T-cell (primary cell): ENCODE measurements at regions not wholly inside any gene's neighbourhood (a gene's known extent, or its start where the extent isn't known, plus 50 kb on each side); places are given as distances from the start of the nearest gene placed in this dataset.

Experiments
- ATAC-seq, 4 experiments: fragments of 200-7000 bp in 3 of 4; fragments of 150-1000 bp in 1 of 4; cut with Tn5 transposase; replicated peaks in 1 of 4; 1 replicate in 3 of 4; 2 replicates in 1 of 4; pipeline ENCODE4 v1.10.0; 2021; ENCODE audit warnings: moderate library complexity in 3 of 4, mild to moderate bottlenecking in 2 of 4, moderate number of reproducible peaks in 1 of 4
- CTCF ChIA-PET, 2 donors: fragments of 300-600 bp; sonication (Branson Sonifier 250); formaldehyde crosslinking; loops; one replicate each; lab custom pipeline; 2022; ENCODE audit warnings: antibody characterized with exemption in 2 of 2; lab: Charles Lee
- POLR2A ChIA-PET, 2 donors: fragments of 300-600 bp; sonication (Branson Sonifier 250); formaldehyde crosslinking; loops; one replicate each; lab custom pipeline; 2022; ENCODE audit warnings: antibody characterized with exemption in 2 of 2; lab: Charles Lee
- DNase-seq, 35 experiments: peaks; one replicate each; pipeline versions ENCODE4 v3.0.0 to v3.0.0-alpha.2; 2013 to 2023
- H3K27ac ChIP-seq: one replicate; pipeline ENCODE4 v1.5.1; 2013; ENCODE audit warnings: low read length
- H3K27me3 ChIP-seq, 2 experiments: replicated peaks in 1 of 2; 1 replicate in 1 of 2; 2 replicates in 1 of 2; pipeline versions ENCODE4 v1.6.1 to v1.7.0; 2013; ENCODE audit warnings: low read length in 1 of 2, mixed read lengths in 1 of 2; ENCODE audit not compliant: control insufficient read depth in 2 of 2, insufficient read depth in 2 of 2; ENCODE audit errors: extremely low read depth in 1 of 2
- H3K36me3 ChIP-seq, 2 donors: 1 replicate in 1 of 2; 2 replicates in 1 of 2; pipeline versions ENCODE4 v1.6.1 to v1.7.0; 2013; ENCODE audit warnings: low read length in 1 of 2; ENCODE audit not compliant: control insufficient read depth in 2 of 2, insufficient read depth in 1 of 2; ENCODE audit errors: extremely low read depth in 1 of 2
- H3K4me1 ChIP-seq, 2 experiments: 1 replicate in 1 of 2; 2 replicates in 1 of 2; pipeline versions ENCODE4 v1.6.1 to v1.7.0; 2013; ENCODE audit warnings: low read length in 2 of 2, mixed read lengths in 1 of 2; ENCODE audit not compliant: insufficient read depth in 2 of 2, control insufficient read depth in 1 of 2; ENCODE audit errors: extremely low read depth in 1 of 2
- H3K4me3 ChIP-seq, 2 donors: 1 replicate in 1 of 2; 2 replicates in 1 of 2; pipeline versions ENCODE4 v1.5.1 to v1.7.0; 2013; ENCODE audit warnings: mild to moderate bottlenecking in 2 of 2, low read length in 1 of 2, moderate library complexity in 1 of 2; ENCODE audit not compliant: control insufficient read depth in 1 of 2; ENCODE audit errors: extremely low read depth in 1 of 2
- H3K9me3 ChIP-seq: 2 replicates; pipeline ENCODE4 v1.7.0; 2013
- H3K27ac Mint-ChIP-seq, 2 donors: one replicate each; pipeline ENCODE4 v1.8.0; 2020 to 2021; ENCODE audit warnings: mild to moderate bottlenecking in 2 of 2, mixed read lengths in 2 of 2
- H3K27me3 Mint-ChIP-seq, 2 donors: one replicate each; pipeline ENCODE4 v1.8.0; 2021 to 2022; ENCODE audit warnings: mixed read lengths in 2 of 2
- H3K36me3 Mint-ChIP-seq: one replicate; pipeline ENCODE4 v1.8.0; 2021; ENCODE audit warnings: mixed read lengths
- H3K4me1 Mint-ChIP-seq, 3 donors: one replicate each; pipeline ENCODE4 v1.8.0; 2020 to 2022; ENCODE audit warnings: mixed read lengths in 3 of 3, mild to moderate bottlenecking in 1 of 3
- H3K4me3 Mint-ChIP-seq, 3 donors: one replicate each; pipeline ENCODE4 v1.8.0; 2020 to 2022; ENCODE audit warnings: mild to moderate bottlenecking in 3 of 3, mixed read lengths in 3 of 3, moderate library complexity in 3 of 3
- H3K9me3 Mint-ChIP-seq, 3 donors: one replicate each; pipeline ENCODE4 v1.8.0; 2020 to 2022; ENCODE audit warnings: mixed read lengths in 3 of 3
- WGBS: methylation state at CpG from one replicate; pipeline ENCODE4 v1.1.5; 2013; ENCODE audit warnings: missing lambda C conversion rate; ENCODE audit not compliant: insufficient coverage; 5-methylcytosine and 5-hydroxymethylcytosine counted together

DNA sequence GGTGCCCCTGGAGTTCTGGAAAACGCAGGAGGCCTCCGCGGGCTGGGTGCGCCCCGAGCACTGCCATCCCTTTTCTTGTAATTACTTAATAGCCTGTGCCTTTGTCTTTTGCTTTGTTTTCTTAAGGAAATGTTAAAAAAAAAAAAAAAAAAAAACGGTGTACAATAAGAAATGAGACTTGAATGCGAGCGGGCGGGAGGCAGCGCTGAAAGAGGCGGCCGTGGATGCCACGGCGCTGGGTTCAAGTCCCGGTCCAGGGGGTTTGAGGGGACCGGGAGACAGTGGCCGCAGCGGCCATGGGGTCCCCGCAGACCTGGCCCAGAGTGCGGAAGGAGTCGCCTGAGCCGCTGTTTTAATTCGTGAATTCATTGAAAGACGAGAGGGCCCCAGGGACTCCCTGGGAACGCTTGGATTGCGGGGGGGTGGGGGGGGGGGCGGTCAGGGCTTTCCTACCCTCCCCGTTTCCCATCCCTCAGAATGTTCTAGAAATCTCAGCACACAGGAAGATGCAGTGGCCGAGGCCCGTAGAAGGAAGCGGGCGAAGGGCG lies 349.2 kb upstream of the ARGLU1 start:
- Mint-ChIP-seq H3K27me3 (peaks cover 21 to 23% of the 10 kb centered on the region in 2 donors), H3K4me3 (peak overlapping the region; percentile 17 to 72 (median 72)), H3K27ac (no peak overlapping the region), H3K36me3 (no peaks in the 10 kb centered on the region), H3K9me3 (no peaks in the 10 kb centered on the region), H3K4me1 (peaks cover 11 to 16% (median 11%) of the 10 kb centered on the region in 3 donors)
- Histone ChIP-seq H3K27me3 (peaks cover 0 to 20% of the 10 kb centered on the region in 2 experiments), H3K4me3 (no peak overlapping the region), H3K27ac (no peak overlapping the region), H3K9me3 (no peaks in the 10 kb centered on the region), H3K36me3 (no peaks in the 10 kb centered on the region), H3K4me1 (peaks cover 2 to 12% of the 10 kb centered on the region in 2 experiments)
- POLR2A ChIA-PET = no interaction called here
- 54% methylated on average over 14 of the region's 33 CpGs for WGBS
- CTCF ChIA-PET = no interaction called here
- ATAC-seq = peak in 1 of 4 experiments; percentile 14
- no peak for DNase-seq

DNA sequence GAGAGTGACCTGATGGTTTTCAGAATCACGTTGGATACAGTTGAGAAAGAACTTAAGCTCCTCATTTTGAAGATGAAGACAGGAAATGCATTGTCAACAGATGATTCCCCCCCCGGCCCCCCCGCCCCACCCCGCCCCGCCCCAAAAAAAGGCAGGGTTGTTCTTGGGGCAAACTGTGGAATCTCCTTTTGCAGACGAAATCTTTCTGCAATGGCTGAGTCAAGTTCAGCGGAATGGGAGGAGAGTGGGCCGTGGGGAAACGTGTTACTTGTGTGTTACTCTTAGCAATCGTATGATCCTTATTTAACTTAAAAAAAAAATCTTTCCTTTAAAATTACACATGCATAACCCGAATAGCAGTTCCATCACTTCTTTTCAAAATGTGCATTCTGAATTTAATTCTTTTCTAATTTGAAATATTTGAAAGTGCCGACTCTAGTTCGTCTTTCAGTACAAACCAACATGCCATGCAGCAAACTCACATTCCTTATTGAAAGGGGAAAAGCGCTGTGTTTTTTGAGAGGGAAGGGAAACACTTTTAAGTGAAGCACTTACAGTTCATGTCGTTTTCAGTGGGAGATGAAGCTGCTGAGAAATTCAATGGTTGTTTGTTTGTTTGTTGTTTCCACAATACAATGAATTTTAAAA lies 348.5 kb upstream of the ARGLU1 start:
- no peaks in the 10 kb centered on the region for H3K36me3 Mint-ChIP-seq
- 82% methylated on average over 5 of the region's 15 CpGs for WGBS
- H3K27me3 ChIP-seq = peaks cover 0 to 20% of the 10 kb centered on the region in 2 experiments
- H3K27ac ChIP-seq = no peak overlapping the region
- H3K4me3 Mint-ChIP-seq = peak overlapping the region; percentile 17 to 72 (median 37)
- no peak overlapping the region for H3K27ac Mint-ChIP-seq
- H3K9me3 Mint-ChIP-seq = peaks cover 0 to 6% (median 0%) of the 10 kb centered on the region in 3 donors
- ChIA-PET POLR2A (no interaction called here), CTCF (no interaction called here)
- DNase-seq (no peak), ATAC-seq (no peak)
- peaks cover 11 to 16% (median 11%) of the 10 kb centered on the region in 3 donors for H3K4me1 Mint-ChIP-seq
- H3K36me3 ChIP-seq = no peaks in the 10 kb centered on the region
- peaks cover 2 to 12% of the 10 kb centered on the region in 2 experiments for H3K4me1 ChIP-seq
- H3K4me3 ChIP-seq = no peak overlapping the region
- H3K9me3 ChIP-seq = no peaks in the 10 kb centered on the region
- peaks cover 19 to 21% of the 10 kb centered on the region in 2 donors for H3K27me3 Mint-ChIP-seq

DNA sequence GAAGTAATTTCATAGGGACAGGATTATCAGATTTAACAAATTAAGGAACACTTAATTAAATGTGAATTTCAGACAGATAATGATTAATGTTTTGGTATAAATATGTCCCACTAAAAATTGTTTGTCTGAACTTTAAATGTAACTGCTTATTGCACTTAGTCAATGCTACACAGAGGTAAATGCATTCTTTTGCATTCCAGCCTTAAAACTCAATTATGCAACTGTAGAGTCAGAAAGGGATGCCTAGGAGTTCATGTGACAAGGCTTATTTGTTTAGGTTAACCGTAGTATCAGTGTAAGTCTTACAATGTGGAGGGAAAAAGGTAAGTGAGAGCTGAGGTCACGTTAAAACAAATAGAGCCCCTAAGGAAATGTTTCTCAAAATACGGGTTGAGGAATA lies 347.2 kb upstream of the ARGLU1 start:
- no peak overlapping the region for H3K27ac ChIP-seq
- peak overlapping the region in 1 of 3 donors; percentile 2 for H3K4me3 Mint-ChIP-seq
- ChIA-PET POLR2A (no interaction called here), CTCF (no interaction called here)
- H3K4me1 ChIP-seq = peaks cover 2 to 12% of the 10 kb centered on the region in 2 experiments
- no peak overlapping the region for H3K4me3 ChIP-seq
- no CpG with 5 or more reads among the region's 3 CpGs for WGBS
- ATAC-seq (no peak), DNase-seq (no peak)
- H3K9me3 Mint-ChIP-seq = peaks cover 0 to 6% (median 0%) of the 10 kb centered on the region in 3 donors
- H3K36me3 ChIP-seq = no peaks in the 10 kb centered on the region
- peaks cover 12 to 15% of the 10 kb centered on the region in 2 donors for H3K27me3 Mint-ChIP-seq
- peaks cover 11 to 16% (median 14%) of the 10 kb centered on the region in 3 donors for H3K4me1 Mint-ChIP-seq
- no peaks in the 10 kb centered on the region for H3K9me3 ChIP-seq
- peaks cover 0 to 20% of the 10 kb centered on the region in 2 experiments for H3K27me3 ChIP-seq
- no peaks in the 10 kb centered on the region for H3K36me3 Mint-ChIP-seq
- no peak overlapping the region for H3K27ac Mint-ChIP-seq

DNA sequence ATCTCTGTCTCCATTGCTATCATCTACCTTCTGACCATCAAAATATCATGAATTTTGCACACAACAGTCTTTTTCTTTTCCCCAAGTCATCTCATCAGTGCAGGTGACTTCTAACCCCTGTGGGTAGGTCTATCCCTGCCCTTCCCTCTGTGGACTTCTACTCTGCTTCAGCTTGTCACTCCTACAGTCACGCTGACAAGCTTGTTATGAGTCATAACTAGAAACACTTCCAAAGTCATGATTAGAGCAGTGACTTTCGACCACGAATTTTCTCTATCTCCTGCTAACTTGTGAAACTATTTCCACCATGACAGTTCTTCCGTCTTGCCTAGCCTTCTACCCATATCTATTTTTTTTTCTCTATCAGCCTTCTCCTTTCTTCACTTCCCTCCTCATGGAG lies 343.7 kb upstream of the ARGLU1 start:
- Mint-ChIP-seq H3K9me3 (peaks cover 0 to 6% (median 0%) of the 10 kb centered on the region in 3 donors), H3K36me3 (no peaks in the 10 kb centered on the region), H3K4me1 (peaks cover 0 to 4% (median 4%) of the 10 kb centered on the region in 3 donors), H3K27ac (no peak overlapping the region), H3K27me3 (peaks cover 4 to 7% of the 10 kb centered on the region in 2 donors), H3K4me3 (no peak overlapping the region)
- ChIA-PET POLR2A (no interaction called here), CTCF (no interaction called here)
- WGBS = 43% methylated on average over 3 of the region's 4 CpGs
- H3K9me3 ChIP-seq = no peaks in the 10 kb centered on the region
- H3K27me3 ChIP-seq = peaks cover 0 to 3% of the 10 kb centered on the region in 2 experiments
- no peaks in the 10 kb centered on the region for H3K4me1 ChIP-seq
- H3K36me3 ChIP-seq = no peaks in the 10 kb centered on the region
- no peak overlapping the region for H3K27ac ChIP-seq
- no peak for ATAC-seq
- DNase-seq = no peak
- no peak overlapping the region for H3K4me3 ChIP-seq

DNA sequence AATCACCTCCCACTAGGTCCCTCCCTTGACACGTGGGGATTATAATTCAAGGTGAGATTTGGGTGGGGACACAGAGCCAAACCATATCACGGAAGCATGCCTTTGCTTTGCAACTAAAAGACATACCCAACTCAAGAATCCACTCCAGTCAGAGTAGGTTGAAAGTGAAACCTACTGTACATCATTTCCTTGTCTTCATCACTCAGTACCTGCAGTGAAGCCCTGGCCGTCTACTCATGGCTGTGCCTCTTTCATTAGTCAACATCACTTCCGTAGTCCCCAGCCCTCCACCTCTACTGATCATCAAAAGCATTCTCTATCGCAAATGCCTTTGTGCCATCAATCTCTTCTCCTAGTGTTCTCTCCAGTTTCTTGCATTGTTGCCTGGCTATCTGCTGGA lies 343.1 kb upstream of the ARGLU1 start:
- Histone ChIP-seq H3K4me1 (no peaks in the 10 kb centered on the region), H3K27me3 (peaks cover 0 to 3% of the 10 kb centered on the region in 2 experiments), H3K4me3 (no peak overlapping the region), H3K27ac (no peak overlapping the region), H3K36me3 (no peaks in the 10 kb centered on the region), H3K9me3 (no peaks in the 10 kb centered on the region)
- H3K27me3 Mint-ChIP-seq = peaks cover 7 to 8% of the 10 kb centered on the region in 2 donors
- POLR2A ChIA-PET = no interaction called here
- WGBS = 93% methylated on average over 3 of the region's 5 CpGs
- no peak for ATAC-seq
- no peaks in the 10 kb centered on the region for H3K36me3 Mint-ChIP-seq
- peaks cover 0 to 6% (median 0%) of the 10 kb centered on the region in 3 donors for H3K9me3 Mint-ChIP-seq
- H3K4me1 Mint-ChIP-seq = peaks cover 0 to 4% (median 4%) of the 10 kb centered on the region in 3 donors
- no peak for DNase-seq
- no peak overlapping the region for H3K4me3 Mint-ChIP-seq
- CTCF ChIA-PET = no interaction called here
- H3K27ac Mint-ChIP-seq = no peak overlapping the region

DNA sequence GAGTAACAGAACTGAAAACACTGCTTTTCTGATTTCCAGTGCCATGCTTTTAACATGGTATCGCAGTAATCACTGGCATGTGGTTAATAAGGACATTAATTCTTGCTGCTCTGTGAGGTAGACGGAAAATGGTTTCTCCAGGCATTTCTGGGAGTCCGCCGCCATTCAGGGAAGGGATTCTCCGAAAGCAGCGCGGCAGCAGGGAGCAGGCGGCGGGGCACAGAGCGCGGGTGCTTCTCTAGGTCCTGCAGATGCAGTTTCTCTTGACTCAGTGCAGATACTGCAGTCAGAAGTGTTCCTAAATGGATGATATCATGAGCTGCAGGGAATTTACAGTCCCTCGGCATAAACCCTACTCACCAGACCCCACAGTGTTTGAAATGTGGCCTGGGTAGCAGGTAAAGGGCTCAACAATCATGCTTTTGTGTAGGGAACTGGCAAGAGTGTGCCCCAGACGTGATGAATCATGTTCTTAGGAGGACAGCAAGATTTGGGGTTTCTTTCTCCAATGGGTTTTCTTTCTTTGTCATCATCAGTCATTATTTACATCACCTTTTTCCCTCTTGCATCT lies 338.6 kb upstream of the ARGLU1 start:
- CTCF ChIA-PET = no interaction called here
- Mint-ChIP-seq H3K27ac (no peak overlapping the region), H3K4me1 (peaks cover 0 to 4% (median 0%) of the 10 kb centered on the region in 3 donors), H3K36me3 (no peaks in the 10 kb centered on the region), H3K4me3 (no peak overlapping the region), H3K27me3 (peaks cover 6 to 7% of the 10 kb centered on the region in 2 donors), H3K9me3 (peaks cover under 1 to 3% (median 2%) of the 10 kb centered on the region in 3 donors)
- DNase-seq (no peak), ATAC-seq (no peak)
- Histone ChIP-seq H3K27ac (no peak overlapping the region), H3K4me1 (no peaks in the 10 kb centered on the region), H3K27me3 (peaks cover 0 to 3% of the 10 kb centered on the region in 2 experiments), H3K9me3 (no peaks in the 10 kb centered on the region), H3K4me3 (no peak overlapping the region), H3K36me3 (no peaks in the 10 kb centered on the region)
- POLR2A ChIA-PET = interaction anchor here in 1 of 2 donors (0.7 kb wide), 1 partner anchor 19 kb away, joined by 4 read pairs; no protein-coding TSS in a partner anchor
- WGBS = 91% methylated on average over 8 of the region's 13 CpGs
